ENCODE measurements at regions not wholly inside any gene's neighbourhood (a gene's known extent, or its start where the extent isn't known, plus 50 kb on each side); places are given as distances from the start of the nearest gene placed in this dataset.

GRCh38 chr3:178043084-178043483, 493.2 kb upstream of the KCNMB2 start:
- DNase-seq = no peak

- no peak for DNase-seq
Observed at GRCh38 chr3:178044320-178044719, 491.9 kb upstream of the KCNMB2 start.

GRCh38 chr3:178047496-178047895, 488.7 kb upstream of the KCNMB2 start:
- DNase-seq = no peak

GRCh38 chr3:178048768-178049167, 487.5 kb upstream of the KCNMB2 start:
- DNase-seq = no peak

- DNase-seq = no peak
Observed at GRCh38 chr3:178054471-178054870, 481.8 kb upstream of the KCNMB2 start.

- no peak for DNase-seq
Observed at GRCh38 chr3:178055939-178056338, 480.3 kb upstream of the KCNMB2 start.

- no peak for DNase-seq
Observed at GRCh38 chr3:178056868-178057267, 479.4 kb upstream of the KCNMB2 start.

GRCh38 chr3:178058629-178059028, 477.6 kb upstream of the KCNMB2 start:
- DNase-seq = no peak

GRCh38 chr3:178059119-178059518, 477.1 kb upstream of the KCNMB2 start:
- no peak for DNase-seq

GRCh38 chr3:178059836-178060235, 476.4 kb upstream of the KCNMB2 start:
- DNase-seq = no peak

GRCh38 chr3:178060407-178060806, 475.8 kb upstream of the KCNMB2 start:
- DNase-seq = no peak

GRCh38 chr3:178062126-178062525, 474.1 kb upstream of the KCNMB2 start:
- DNase-seq = no peak

GRCh38 chr3:178063461-178063860, 472.8 kb upstream of the KCNMB2 start:
- DNase-seq = no peak

GRCh38 chr3:178067721-178068120, 468.5 kb upstream of the KCNMB2 start:
- no peak for DNase-seq

GRCh38 chr3:178072391-178073305, 463.6 kb upstream of the KCNMB2 start:
- DNase-seq = no peak

GRCh38 chr3:178073366-178073765, 462.9 kb upstream of the KCNMB2 start:
- DNase-seq = no peak

GRCh38 chr3:178075344-178075743, 460.9 kb upstream of the KCNMB2 start:
- no peak for DNase-seq

- no peak for DNase-seq
Observed at GRCh38 chr3:178078953-178079352, 457.3 kb upstream of the KCNMB2 start.

- no peak for DNase-seq
Observed at GRCh38 chr3:178079966-178080365, 456.3 kb upstream of the KCNMB2 start.

- DNase-seq = no peak
Observed at GRCh38 chr3:178082326-178082906, 453.8 kb upstream of the KCNMB2 start.

- no peak for DNase-seq
Observed at GRCh38 chr3:178083906-178084866, 452.1 kb upstream of the KCNMB2 start.

GRCh38 chr3:178084938-178085816, 451.1 kb upstream of the KCNMB2 start:
- DNase-seq = no peak

Data from SIG-M5 (cell line).